ENCODE measurements at regions not wholly inside any gene's neighbourhood (a gene's known extent, or its start where the extent isn't known, plus 50 kb on each side); places are given as distances from the start of the nearest gene placed in this dataset.
"Not testable (repeated sequence)": the region's sequence is repeated elsewhere in the genome, so short reads cannot be mapped to it uniquely, and the experiment has no call there.

DNA sequence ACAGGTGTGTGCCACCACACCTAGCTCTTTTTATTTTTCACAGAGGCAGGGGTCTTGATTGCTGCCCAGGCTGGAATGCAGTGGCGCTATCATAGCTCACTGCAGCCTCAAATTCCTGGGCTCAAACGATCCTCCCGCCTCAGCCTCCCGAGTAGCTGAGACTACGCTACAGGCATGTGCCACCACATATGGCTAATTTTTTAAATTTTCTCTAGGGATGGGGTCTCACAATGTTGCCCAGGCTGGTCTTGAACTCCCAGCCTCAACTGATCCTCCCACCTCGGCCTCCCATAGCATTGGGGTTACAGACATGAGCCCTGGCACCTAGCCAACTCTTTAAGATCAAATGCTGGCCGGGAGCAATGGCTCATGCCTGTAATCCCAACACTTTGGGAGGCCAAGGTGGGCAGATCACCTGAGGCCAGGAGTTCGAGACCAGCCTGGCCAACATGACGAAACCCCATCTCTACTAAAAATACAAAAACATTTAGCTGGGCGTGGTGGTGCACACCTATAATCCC, 50.6 kb upstream of the MYL10 start:
- DNase-seq (ENCODE audit: low spot score) = not testable (repeated sequence)

DNA sequence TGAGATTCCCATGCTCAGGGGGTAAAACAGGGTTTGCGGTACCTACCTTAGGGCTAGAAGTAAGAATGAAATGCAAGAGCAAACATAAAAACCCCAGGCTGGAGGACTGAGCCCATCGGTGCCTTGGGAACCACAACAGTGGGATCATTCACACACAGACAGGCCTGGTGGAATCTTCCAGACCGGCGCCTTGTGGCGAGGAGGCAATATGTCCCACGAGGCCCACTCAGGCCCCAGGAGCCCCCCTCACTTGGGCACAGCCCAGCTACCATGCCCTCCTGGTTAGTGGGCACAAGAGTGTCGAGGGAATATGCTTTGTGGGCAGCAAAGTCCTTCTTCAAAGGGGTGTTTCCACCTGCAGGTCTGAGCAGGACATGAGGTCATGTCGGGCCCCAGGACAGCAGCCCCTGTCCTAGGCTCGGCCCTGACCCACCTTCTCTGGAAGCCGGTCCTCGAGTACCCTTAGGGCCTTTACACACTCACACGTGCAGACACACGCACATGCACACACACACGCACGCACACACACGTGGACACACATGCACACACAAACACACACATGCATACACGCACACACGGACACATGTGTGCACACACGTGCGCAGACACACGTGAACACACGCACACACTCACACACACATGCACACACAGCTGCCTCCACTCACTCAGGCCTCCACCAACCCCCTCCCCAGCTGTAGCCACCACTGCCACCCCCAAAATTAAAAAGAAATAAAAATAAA, 51.5 kb upstream of the MYL10 start:
- no peak for DNase-seq (ENCODE audit: low spot score)

GRCh38 chr7:101681170-101682007, 52.3 kb upstream of the MYL10 start:
- DNase-seq (ENCODE audit: low spot score) = peak; percentile 65

- DNase-seq (ENCODE audit: low spot score) = no peak
Observed at GRCh38 chr7:101684983-101685330, 55.9 kb upstream of the MYL10 start.

GRCh38 chr7:101686030-101686429, 56.9 kb upstream of the MYL10 start:
- DNase-seq (ENCODE audit: low spot score) = no peak

DNA sequence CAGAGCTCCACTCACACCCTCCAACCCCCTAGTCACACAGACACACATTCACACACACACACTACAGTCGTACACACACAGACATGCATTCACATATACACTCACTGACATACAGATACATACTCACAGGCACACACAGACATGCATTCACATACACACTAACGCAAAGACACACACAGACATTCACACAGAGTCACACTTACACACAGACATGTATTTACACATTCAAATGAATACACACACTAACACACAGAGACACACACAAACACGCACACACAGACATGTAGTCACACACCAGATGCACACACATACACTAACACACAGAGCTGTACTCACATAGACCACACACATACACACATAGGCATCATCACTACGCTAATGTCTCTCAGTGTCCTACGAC, 58.0 kb upstream of the MYL10 start:
- DNase-seq (ENCODE audit: low spot score) = no peak

DNA sequence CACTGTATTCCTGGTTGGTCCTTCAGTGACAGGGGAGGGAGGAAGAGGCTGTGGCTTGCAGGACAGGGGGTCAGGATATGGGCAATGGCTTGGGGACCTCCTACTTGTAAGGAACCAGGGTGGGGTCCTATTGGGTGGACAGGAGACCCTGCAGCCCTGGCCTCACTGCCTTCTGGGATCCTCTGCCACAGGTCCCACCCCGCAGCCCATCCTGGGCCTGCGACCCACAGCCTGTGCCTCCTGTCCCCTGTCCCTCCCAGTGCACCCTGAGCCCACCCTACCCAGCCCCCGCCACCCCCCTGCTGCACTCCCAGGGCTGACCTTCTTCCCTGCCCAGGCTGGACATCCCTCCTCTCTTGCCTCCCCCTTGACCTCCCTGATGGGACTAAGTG, 58.7 kb upstream of the MYL10 start:
- DNase-seq (ENCODE audit: low spot score) = no peak

DNA sequence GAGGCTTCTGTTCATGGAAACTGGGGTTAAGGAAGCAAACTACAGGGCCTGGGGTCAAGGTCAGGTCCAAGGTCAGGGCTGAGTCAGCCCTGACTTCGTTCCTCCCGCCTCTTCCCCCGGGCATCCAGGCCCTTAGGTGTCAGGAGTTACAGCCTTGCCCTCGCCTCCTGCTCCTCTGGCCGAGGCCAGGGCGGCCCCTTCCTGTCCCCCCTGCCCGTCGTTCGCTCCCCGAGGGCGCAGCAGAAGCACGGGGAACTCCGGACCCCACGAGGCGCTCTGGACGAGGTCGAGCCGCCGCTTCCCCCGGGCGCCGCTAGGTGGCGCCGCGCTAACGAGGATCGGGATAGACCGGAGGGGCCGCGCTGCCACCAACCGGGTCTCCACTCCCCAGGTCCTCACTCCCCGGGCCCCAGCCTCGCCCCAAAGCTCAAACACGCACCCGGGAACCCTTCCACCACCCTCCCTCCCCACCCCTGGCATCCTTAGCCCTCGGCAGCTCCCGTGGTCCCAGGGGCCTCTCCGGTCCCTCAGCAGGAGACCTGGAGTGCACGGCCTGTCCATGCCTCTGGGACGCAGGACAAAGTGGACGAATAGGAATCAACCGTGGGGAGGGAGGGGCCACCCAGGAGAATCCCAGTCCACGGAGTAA, 59.2 kb upstream of the MYL10 start:
- DNase-seq (ENCODE audit: low spot score) = peak; percentile 98

GRCh38 chr7:101688995-101689907, 60.2 kb upstream of the MYL10 start:
- no peak for DNase-seq (ENCODE audit: low spot score)

- no peak for DNase-seq (ENCODE audit: low spot score)
Observed at GRCh38 chr7:101690061-101690460, 61.0 kb upstream of the MYL10 start.

GRCh38 chr7:101691822-101692384, 62.8 kb upstream of the MYL10 start:
- DNase-seq (ENCODE audit: low spot score) = no peak

DNA sequence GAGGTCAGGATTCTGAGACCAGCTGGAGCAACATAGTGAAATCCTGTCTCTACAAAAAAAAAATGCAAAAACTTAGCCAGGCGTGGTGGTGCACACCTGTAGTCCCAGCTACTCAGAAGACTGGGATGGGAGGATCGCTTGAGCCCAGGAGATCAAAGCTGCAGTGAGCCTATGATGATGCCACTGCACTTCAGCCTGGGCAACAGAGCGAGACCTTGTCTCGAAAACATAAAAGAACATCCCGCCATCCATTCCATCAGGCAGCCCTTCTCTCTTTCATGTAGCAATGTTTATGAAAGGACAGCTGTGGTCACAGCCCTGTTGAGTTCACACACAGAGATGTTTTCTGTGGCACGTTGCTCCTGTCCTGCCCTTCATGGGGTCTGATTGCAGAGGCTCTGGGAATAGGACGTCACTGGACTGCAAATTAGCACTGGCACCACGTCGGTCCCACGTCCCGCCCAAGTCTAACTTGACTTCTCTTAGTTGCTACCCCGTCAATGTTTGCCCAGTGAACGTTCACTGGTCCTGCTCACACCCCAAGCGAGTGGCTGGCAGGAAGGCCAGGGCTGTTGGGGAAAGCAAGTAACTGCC, 64.5 kb upstream of the MYL10 start:
- no peak for DNase-seq (ENCODE audit: low spot score)

GRCh38 chr7:101698964-101699363, 69.9 kb upstream of the MYL10 start:
- DNase-seq (ENCODE audit: low spot score) = no peak

- no peak for DNase-seq (ENCODE audit: low spot score)
Observed at GRCh38 chr7:101699399-101699798, 70.3 kb upstream of the MYL10 start.

GRCh38 chr7:101699881-101700823, 71.1 kb upstream of the MYL10 start:
- no peak for DNase-seq (ENCODE audit: low spot score)

DNA sequence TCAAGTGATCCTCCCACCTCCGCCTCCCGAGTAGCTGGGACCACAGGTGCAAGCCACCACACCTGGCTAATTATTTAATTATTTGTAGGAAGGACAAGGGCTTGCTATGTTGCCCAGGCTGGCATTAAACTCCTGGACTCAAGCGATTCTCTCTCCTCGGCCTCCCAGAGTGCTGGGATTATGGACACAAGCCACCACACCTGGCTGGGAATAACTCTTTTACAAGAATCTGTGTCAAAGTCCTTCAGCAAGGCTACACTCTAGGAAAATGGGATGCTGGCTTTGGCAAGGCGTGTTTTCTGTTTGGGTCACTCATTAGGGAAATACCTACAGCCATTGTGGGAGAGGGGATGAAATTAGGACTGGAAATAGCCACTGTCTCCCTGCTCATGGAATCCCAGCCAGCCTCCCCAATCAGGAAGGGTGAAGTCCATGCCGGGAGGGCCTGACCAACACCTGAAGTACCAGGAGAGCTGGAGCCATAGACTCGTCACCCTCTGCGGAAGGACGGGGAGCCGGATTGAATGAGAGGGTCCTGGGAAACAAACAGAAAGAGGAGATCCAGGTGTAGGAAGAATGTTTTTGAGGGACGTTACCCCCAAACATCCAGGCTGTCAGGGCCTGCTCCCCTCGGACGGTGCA, 72.2 kb upstream of the MYL10 start:
- DNase-seq (ENCODE audit: low spot score) = no peak

GRCh38 chr7:101702362-101702850, 73.3 kb upstream of the MYL10 start:
- DNase-seq (ENCODE audit: low spot score) = peak; percentile 55

- DNase-seq (ENCODE audit: low spot score) = no peak
Observed at GRCh38 chr7:101705331-101705730, 76.2 kb upstream of the MYL10 start.

DNA sequence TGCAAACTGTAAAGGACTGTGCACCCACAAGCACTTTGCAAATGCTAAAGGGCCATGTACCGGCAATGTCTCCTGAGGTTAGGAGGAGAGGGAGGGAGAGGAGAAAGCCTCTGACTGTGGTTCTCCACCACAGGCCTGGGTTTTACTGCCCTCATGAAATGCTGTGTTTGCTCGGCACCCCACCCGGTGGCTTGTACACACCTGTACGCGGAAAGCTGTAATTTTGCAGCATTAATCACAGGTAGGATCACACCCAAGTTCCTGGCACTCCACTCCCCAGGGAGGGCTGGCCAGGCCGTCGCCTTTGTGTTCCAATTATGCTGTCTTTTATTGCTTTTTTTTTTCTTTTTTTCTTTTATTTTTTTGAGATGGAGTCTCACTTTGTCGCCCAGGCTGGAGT, 78.5 kb upstream of the MYL10 start:
- DNase-seq (ENCODE audit: low spot score) = no peak
